HEK293T (cell line): ENCODE measurements at regions not wholly inside any gene's neighbourhood (a gene's known extent, or its start where the extent isn't known, plus 50 kb on each side); places are given as distances from the start of the nearest gene placed in this dataset.

ENCODE experiments used
- CTCF ChIA-PET: fragments of 350-600 bp; formaldehyde crosslinking; extraction: SDS; loops from one replicate; lab custom pipeline; 2021; ENCODE audit warnings: antibody characterized with exemption, inconsistent platforms; lab: Yijun Ruan, JAX
- POLR2A ChIA-PET: fragments of 350-600 bp; formaldehyde crosslinking; extraction: SDS; loops from one replicate; lab custom pipeline; 2020; ENCODE audit warnings: antibody characterized with exemption, inconsistent platforms; lab: Yijun Ruan, JAX
- DNase-seq: peaks from one replicate; pipeline ENCODE4 v3.0.0; 2012; ENCODE audit warnings: mixed read lengths; ENCODE audit errors: extremely low spot score
- ARNT ChIP-seq: fragments of 450-650 bp; IDR thresholded peaks from 2 replicates; pipeline ENCODE4 v1.6.1; 2017; ENCODE audit warnings: mild to moderate bottlenecking
- BHLHE40 ChIP-seq: fragments of 450-650 bp; IDR thresholded peaks from 2 replicates; pipeline ENCODE4 v1.6.1; 2016; ENCODE audit warnings: mild to moderate bottlenecking, moderate library complexity, borderline replicate concordance
- CTBP1 ChIP-seq: fragments of 450-650 bp; IDR thresholded peaks from 2 replicates; pipeline ENCODE4 v1.6.1; 2016; ENCODE audit warnings: borderline replicate concordance
- ELF4 ChIP-seq: fragments of 450-650 bp; IDR thresholded peaks from 2 replicates; pipeline ENCODE4 v1.6.1; 2017; ENCODE audit warnings: antibody characterized with exemption
- FOXA1 ChIP-seq: fragments of 450-650 bp; IDR thresholded peaks from 2 replicates; pipeline ENCODE4 v1.6.1; 2016; ENCODE audit warnings: mild to moderate bottlenecking
- FOXK2 ChIP-seq: fragments of 450-650 bp; IDR thresholded peaks from 2 replicates; pipeline ENCODE4 v1.6.1; 2016; ENCODE audit warnings: mild to moderate bottlenecking
- FOXM1 ChIP-seq: fragments of 450-650 bp; IDR thresholded peaks from 2 replicates; pipeline ENCODE4 v1.6.1; 2017; ENCODE audit warnings: mild to moderate bottlenecking, borderline replicate concordance
- HDGF ChIP-seq: fragments of 450-650 bp; IDR thresholded peaks from 2 replicates; pipeline ENCODE4 v1.6.1; 2017; ENCODE audit warnings: antibody characterized with exemption, borderline replicate concordance
- L3MBTL2 ChIP-seq: fragments of 450-650 bp; conservative IDR thresholded peaks from 2 replicates; pipeline ENCODE4 v1.6.1; 2016; ENCODE audit warnings: mild to moderate bottlenecking
- LEF1 ChIP-seq: fragments of 450-650 bp; IDR thresholded peaks from 2 replicates; pipeline ENCODE4 v1.6.1; 2017; ENCODE audit warnings: mild to moderate bottlenecking, borderline replicate concordance
- NFRKB ChIP-seq: fragments of 450-650 bp; IDR thresholded peaks from 2 replicates; pipeline ENCODE4 v1.6.1; 2016; ENCODE audit warnings: mild to moderate bottlenecking, moderate library complexity
- SP1 ChIP-seq: fragments of 450-650 bp; IDR thresholded peaks from 2 replicates; pipeline ENCODE4 v1.6.1; 2017
- SUZ12 ChIP-seq: fragments of 450-650 bp; IDR thresholded peaks from 2 replicates; pipeline ENCODE4 v1.6.1; 2016; ENCODE audit warnings: mild to moderate bottlenecking
- TARDBP ChIP-seq: fragments of 450-650 bp; IDR thresholded peaks from 2 replicates; pipeline ENCODE4 v1.6.1; 2016
- ZNF384 ChIP-seq: fragments of 450-650 bp; IDR thresholded peaks from 2 replicates; pipeline ENCODE4 v1.6.1; 2016
- TF ChIP-seq, protein P1 (sequence below): fragments of 450-650 bp; IDR thresholded peaks from 2 replicates; pipeline ENCODE4 v1.6.1; 2016

DNA sequence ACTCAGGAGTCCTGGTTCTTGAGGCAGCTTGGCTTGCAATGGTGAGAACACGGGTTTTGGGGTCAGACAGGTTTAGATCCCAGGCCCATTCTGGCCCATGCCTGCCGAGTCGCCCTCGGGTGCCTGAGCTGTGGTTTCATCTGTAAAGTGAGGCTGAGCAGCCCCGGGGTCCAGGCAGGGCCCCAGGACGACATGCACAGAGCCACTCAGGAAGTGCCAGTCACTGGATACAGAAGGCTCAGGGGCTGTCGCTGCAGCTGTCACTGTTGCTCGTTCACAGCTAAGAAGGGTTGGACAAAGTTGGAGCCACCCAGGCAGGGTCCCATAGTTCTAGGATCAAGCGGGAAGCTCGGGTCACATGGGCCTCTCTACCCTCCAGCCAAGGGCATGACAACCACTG lies 403.1 kb downstream of the BCL11B start:
- ChIA-PET CTCF (no interaction called here), POLR2A (no interaction called here)
- no peak for DNase-seq
- TF ChIP-seq ZNF384 = no peak
- TF ChIP-seq NFRKB = no peak
- TF ChIP-seq L3MBTL2 = no peak
- TF ChIP-seq ELF4 = no peak
- TF ChIP-seq SUZ12 = no peak
- no peak for TF ChIP-seq SP1
- no peak for TF ChIP-seq BHLHE40
- TF ChIP-seq TARDBP = no peak
- TF ChIP-seq, protein P1, sequence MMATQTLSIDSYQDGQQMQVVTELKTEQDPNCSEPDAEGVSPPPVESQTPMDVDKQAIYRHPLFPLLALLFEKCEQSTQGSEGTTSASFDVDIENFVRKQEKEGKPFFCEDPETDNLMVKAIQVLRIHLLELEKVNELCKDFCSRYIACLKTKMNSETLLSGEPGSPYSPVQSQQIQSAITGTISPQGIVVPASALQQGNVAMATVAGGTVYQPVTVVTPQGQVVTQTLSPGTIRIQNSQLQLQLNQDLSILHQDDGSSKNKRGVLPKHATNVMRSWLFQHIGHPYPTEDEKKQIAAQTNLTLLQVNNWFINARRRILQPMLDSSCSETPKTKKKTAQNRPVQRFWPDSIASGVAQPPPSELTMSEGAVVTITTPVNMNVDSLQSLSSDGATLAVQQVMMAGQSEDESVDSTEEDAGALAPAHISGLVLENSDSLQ = no peak
- TF ChIP-seq LEF1 = no peak
- TF ChIP-seq FOXA1 = no peak
- TF ChIP-seq HDGF = no peak
- TF ChIP-seq FOXK2 = no peak
- TF ChIP-seq FOXM1 = no peak
- TF ChIP-seq CTBP1 = no peak
- TF ChIP-seq ARNT = no peak

DNA sequence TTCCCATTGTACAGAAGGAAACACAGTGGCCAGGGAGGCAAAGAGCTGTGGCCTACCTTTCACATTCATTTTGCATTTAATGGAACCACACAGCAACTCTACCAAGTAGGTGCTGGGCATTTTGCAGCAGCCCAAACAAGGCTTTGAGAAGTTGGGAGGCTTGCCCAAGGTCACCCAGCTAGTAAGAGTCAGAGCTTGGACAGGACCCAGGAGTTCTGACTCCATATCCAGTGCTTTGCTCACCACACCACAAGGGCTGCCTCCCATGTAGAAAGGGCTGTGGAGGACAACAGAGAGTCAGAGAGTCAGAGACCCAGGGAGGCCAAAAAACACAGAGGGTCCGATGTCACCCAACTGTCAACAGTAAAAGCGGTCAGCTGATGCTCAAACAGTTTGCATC lies 400.2 kb downstream of the BCL11B start:
- ChIA-PET CTCF (no interaction called here), POLR2A (no interaction called here)
- no peak for DNase-seq
- no peak for TF ChIP-seq ZNF384
- TF ChIP-seq L3MBTL2 = no peak
- no peak for TF ChIP-seq FOXM1
- TF ChIP-seq CTBP1 = no peak
- TF ChIP-seq HDGF = no peak
- TF ChIP-seq, protein P1 = no peak

DNA sequence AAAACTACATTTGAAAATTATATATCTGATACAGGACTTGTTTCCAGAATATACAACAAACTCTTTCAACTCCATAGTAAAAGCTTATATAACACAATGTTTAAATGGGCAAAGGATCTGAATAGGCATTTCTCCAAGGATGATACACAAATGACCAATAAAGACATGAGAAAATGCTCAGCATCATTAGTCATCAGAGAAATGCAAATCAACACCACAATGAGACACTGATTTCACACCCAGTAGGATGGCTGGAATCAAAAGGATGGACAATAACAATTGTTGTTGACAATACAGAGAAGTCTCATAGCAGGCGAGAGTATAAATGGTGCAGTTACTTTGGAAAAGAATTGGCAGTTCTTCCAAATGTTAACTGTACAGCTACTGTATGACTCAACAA lies 394.9 kb downstream of the BCL11B start:
- DNase-seq = no peak
- TF ChIP-seq ZNF384 = no peak
- no peak for TF ChIP-seq SUZ12
- TF ChIP-seq, protein P1 = no peak
- no peak for TF ChIP-seq NFRKB
- ChIA-PET POLR2A (no interaction called here), CTCF (no interaction called here)

DNA sequence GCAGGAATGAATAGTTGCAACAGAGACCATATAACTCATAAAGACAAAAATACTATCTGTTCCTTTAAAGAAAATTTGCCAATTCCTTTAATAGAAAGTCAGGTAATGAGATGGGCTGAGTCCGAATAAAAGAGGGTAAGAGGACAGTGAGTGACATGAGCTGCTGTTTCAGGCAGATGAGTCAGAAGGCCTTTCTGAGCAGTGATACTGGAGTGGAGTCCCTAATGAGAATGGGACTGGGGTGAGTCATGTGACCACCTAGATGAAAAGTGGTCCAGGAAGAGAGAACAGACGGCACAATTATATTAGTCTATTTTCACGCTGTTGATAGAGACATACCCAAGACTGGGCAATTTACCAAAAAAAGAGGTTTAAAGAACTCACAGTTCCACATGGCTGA lies 393.7 kb downstream of the BCL11B start:
- ChIA-PET CTCF (no interaction called here), POLR2A (no interaction called here)
- TF ChIP-seq BHLHE40 = no peak
- TF ChIP-seq TARDBP = no peak
- no peak for TF ChIP-seq FOXM1
- no peak for TF ChIP-seq FOXA1
- TF ChIP-seq LEF1 = no peak
- TF ChIP-seq HDGF = no peak
- TF ChIP-seq L3MBTL2 = no peak
- no peak for TF ChIP-seq NFRKB
- no peak for TF ChIP-seq ZNF384
- TF ChIP-seq ELF4 = no peak
- no peak for TF ChIP-seq ARNT
- no peak for TF ChIP-seq FOXK2
- TF ChIP-seq CTBP1 = no peak
- TF ChIP-seq, protein P1 = no peak
- no peak for TF ChIP-seq SUZ12
- no peak for TF ChIP-seq SP1
- DNase-seq = no peak

DNA sequence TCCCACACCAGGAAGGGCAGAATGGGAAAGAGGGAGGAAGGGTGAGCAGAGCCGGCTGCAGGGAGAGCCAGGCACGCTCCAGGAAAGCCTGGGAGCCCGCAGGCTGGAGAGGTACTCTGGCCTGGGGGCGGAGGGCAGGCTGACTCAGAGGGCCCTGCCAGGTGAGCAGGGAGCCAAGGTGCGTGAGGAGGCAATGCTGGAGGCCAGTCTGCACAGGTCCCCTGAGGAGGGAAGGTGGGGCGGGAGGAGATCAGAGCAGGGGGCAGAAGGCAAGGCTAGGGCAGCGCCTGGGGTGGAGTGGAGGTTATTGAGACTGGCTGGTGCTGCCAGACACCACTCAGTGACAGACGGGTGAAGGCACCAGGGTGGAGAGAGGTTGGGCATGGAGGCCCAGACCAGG lies 385.0 kb downstream of the BCL11B start:
- DNase-seq = no peak
- ChIA-PET POLR2A (no interaction called here), CTCF (no interaction called here)
- TF ChIP-seq, protein P1 = no peak
- TF ChIP-seq LEF1 (no peak), L3MBTL2 (no peak), TARDBP (no peak), FOXK2 (no peak), FOXA1 (no peak), HDGF (no peak), SUZ12 (no peak), NFRKB (no peak), ELF4 (no peak), ARNT (no peak)

DNA sequence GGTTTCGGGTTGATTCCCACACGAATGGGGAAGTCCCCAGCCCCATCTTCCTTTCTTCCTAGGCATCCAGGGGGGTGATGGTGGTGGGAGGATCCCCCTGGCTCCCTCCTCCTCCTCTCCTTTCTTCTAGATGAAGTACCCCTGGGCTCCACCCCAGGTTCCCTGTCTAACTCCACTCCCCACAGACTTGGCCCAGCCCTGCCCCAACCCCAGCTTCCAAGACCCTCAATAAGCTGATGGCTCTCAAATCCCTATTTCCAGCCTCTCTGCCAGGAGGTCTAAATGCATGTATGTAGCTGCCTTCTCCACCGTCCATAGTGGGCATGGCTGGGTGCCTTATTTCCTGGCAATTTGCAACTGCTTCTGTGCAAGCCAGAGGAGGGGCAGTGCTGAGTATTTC lies 383.7 kb downstream of the BCL11B start:
- POLR2A ChIA-PET = no interaction called here
- TF ChIP-seq FOXM1 (no peak), ELF4 (no peak), BHLHE40 (no peak), TARDBP (no peak), ARNT (no peak), LEF1 (no peak), SP1 (no peak), HDGF (no peak), NFRKB (no peak), CTBP1 (no peak), SUZ12 (no peak), ZNF384 (no peak)
- TF ChIP-seq, protein P1 = no peak
- DNase-seq = no peak
- CTCF ChIA-PET = no interaction called here
